ENCODE measurements at regions not wholly inside any gene's neighbourhood (a gene's known extent, or its start where the extent isn't known, plus 50 kb on each side); places are given as distances from the start of the nearest gene placed in this dataset.

- TF ChIP-seq CTCF (IDR thresholded peaks at IDR 0.05; ENCODE audit: insufficient read depth in 1 of 2, low read depth in 1 of 2, low read length in 1 of 2, severe bottlenecking in 1 of 2, unreplicated experiment in 1 of 2): no peak
- DNase-seq: no peak
- Histone ChIP-seq H3K4me3 (ENCODE audit: low read depth, low read length) (no peak overlapping the region), H3K36me3 (ENCODE audit: control insufficient read depth, insufficient read depth, low read length) (no peaks in the 10 kb centered on the region), H3K4me1 (no peaks in the 10 kb centered on the region), H3K9me3 (no peaks in the 10 kb centered on the region), H3K27me3 (replicated peaks; ENCODE audit: control insufficient read depth, insufficient read depth, low read length) (no peaks in the 10 kb centered on the region)
- Mint-ChIP-seq H3K9me3 (ENCODE audit: unreplicated experiment) (no peaks in the 10 kb centered on the region), H3K27ac (ENCODE audit: unreplicated experiment) (no peak overlapping the region), H3K4me3 (ENCODE audit: unreplicated experiment) (no peak overlapping the region), H3K36me3 (ENCODE audit: insufficient read depth, unreplicated experiment) (no peaks in the 10 kb centered on the region), H3K27me3 (ENCODE audit: insufficient read depth, unreplicated experiment) (peaks cover 2% of the 10 kb centered on the region), H3K4me1 (ENCODE audit: low read depth, unreplicated experiment) (no peaks in the 10 kb centered on the region)
- intact Hi-C loops (cut with micrococcal nuclease; ENCODE audit: unreplicated experiment): no loop called here
- POLR2A ChIA-PET: no interaction called here
- CTCF ChIA-PET: no interaction called here
- no TSS peak for BruUV-seq (replicated peaks)
Measured at GRCh38 chr10:105549731-105550130, 908.6 kb downstream of the SORCS3 start.

- Histone ChIP-seq H3K4me1 (no peaks in the 10 kb centered on the region), H3K36me3 (ENCODE audit: control insufficient read depth, insufficient read depth, low read length) (no peaks in the 10 kb centered on the region), H3K27me3 (replicated peaks; ENCODE audit: control insufficient read depth, insufficient read depth, low read length) (no peaks in the 10 kb centered on the region), H3K9me3 (no peaks in the 10 kb centered on the region), H3K4me3 (ENCODE audit: low read depth, low read length) (no peak overlapping the region)
- ChIA-PET CTCF (interaction anchor here (0.6 kb wide), 1 partner anchor 97 kb away, joined by 3 read pairs; no protein-coding TSS in a partner anchor), POLR2A (no interaction called here)
- Mint-ChIP-seq H3K27ac (ENCODE audit: unreplicated experiment) (no peak overlapping the region), H3K9me3 (ENCODE audit: unreplicated experiment) (no peaks in the 10 kb centered on the region), H3K36me3 (ENCODE audit: insufficient read depth, unreplicated experiment) (no peaks in the 10 kb centered on the region), H3K4me3 (ENCODE audit: unreplicated experiment) (no peak overlapping the region), H3K27me3 (ENCODE audit: insufficient read depth, unreplicated experiment) (no peaks in the 10 kb centered on the region), H3K4me1 (ENCODE audit: low read depth, unreplicated experiment) (no peaks in the 10 kb centered on the region)
- BruUV-seq (replicated peaks): no TSS peak
- intact Hi-C loops (cut with micrococcal nuclease; ENCODE audit: unreplicated experiment): no loop called here
- no peak for TF ChIP-seq CTCF (IDR thresholded peaks at IDR 0.05; ENCODE audit: insufficient read depth in 1 of 2, low read depth in 1 of 2, low read length in 1 of 2, severe bottlenecking in 1 of 2, unreplicated experiment in 1 of 2)
- DNase-seq: no peak
Measured at GRCh38 chr10:105545101-105545500, 904.0 kb downstream of the SORCS3 start.

GRCh38 chr10:105540381-105540780, 899.3 kb downstream of the SORCS3 start:
- H3K4me3 ChIP-seq (ENCODE audit: low read depth, low read length): no peak overlapping the region
- H3K36me3 ChIP-seq (ENCODE audit: control insufficient read depth, insufficient read depth, low read length): no peaks in the 10 kb centered on the region
- Mint-ChIP-seq H3K36me3 (ENCODE audit: insufficient read depth, unreplicated experiment) (no peaks in the 10 kb centered on the region), H3K9me3 (ENCODE audit: unreplicated experiment) (no peaks in the 10 kb centered on the region), H3K4me1 (ENCODE audit: low read depth, unreplicated experiment) (no peaks in the 10 kb centered on the region), H3K27me3 (ENCODE audit: insufficient read depth, unreplicated experiment) (no peaks in the 10 kb centered on the region), H3K4me3 (ENCODE audit: unreplicated experiment) (no peak overlapping the region), H3K27ac (ENCODE audit: unreplicated experiment) (no peak overlapping the region)
- POLR2A ChIA-PET: no interaction called here
- CTCF ChIA-PET: no interaction called here
- intact Hi-C loops (cut with micrococcal nuclease; ENCODE audit: unreplicated experiment): no loop called here
- no peak for TF ChIP-seq CTCF (IDR thresholded peaks at IDR 0.05; ENCODE audit: insufficient read depth in 1 of 2, low read depth in 1 of 2, low read length in 1 of 2, severe bottlenecking in 1 of 2, unreplicated experiment in 1 of 2)
- H3K9me3 ChIP-seq: no peaks in the 10 kb centered on the region
- BruUV-seq (replicated peaks): no TSS peak
- no peaks in the 10 kb centered on the region for H3K27me3 ChIP-seq (replicated peaks; ENCODE audit: control insufficient read depth, insufficient read depth, low read length)
- DNase-seq: no peak
- no peaks in the 10 kb centered on the region for H3K4me1 ChIP-seq

All from Caco-2 (cell line).